HG03342 (cell line): ENCODE measurements at regions not wholly inside any gene's neighbourhood (a gene's known extent, or its start where the extent isn't known, plus 50 kb on each side); places are given as distances from the start of the nearest gene placed in this dataset.
"Not testable (repeated sequence)": the region's sequence is repeated elsewhere in the genome, so short reads cannot be mapped to it uniquely, and the experiment has no call there.

Experiments used
- ATAC-seq: cut with Tn5 transposase; IDR thresholded peaks from one replicate; pipeline ENCODE4 v1.9.1; 2021; ENCODE audit warnings: mild to moderate bottlenecking, moderate library complexity; ENCODE audit not compliant: unreplicated experiment

- no peak for ATAC-seq
Observed at GRCh38 chr15:39260391-39260790, 320.5 kb upstream of the THBS1 start.

GRCh38 chr15:39260791-39261190 lies 320.1 kb upstream of the THBS1 start:
- ATAC-seq, result no peak

- not testable (repeated sequence) for ATAC-seq
Observed at GRCh38 chr15:39261397-39262183, 319.3 kb upstream of the THBS1 start.

DNA sequence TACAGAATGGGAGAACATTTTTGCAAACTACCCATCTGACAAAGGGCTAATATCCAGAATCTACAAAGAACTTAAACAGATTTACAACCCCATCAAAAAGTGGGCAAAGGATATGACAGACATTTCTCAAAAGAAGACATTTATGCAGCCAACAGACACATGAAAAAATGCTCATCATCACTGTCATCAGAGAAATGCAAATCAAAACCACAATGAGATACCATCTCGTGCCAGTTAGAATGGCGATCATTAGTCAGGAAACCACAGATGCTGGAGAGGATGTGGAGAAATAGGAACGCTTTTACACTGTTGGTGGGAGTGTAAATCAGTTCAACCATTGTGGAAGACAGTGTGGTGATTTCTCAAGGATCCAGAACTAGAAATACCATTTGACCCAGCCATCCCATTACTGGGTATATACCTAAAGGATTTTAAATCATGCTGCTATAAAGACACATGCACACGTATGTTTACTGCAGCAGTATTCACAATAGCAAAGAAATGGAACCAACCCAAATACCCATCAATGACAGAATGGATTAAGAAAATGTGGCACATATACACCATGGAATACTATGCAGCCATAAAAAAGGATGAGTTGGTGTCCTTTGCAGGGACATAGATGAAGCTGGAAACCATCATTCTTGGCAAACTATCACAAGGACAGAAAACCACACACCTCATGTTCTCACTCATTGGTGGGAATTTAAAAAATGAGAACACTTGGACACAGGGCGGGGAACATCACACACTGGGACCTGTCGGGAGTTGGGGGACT lies 317.7 kb upstream of the THBS1 start:
- not testable (repeated sequence) for ATAC-seq

GRCh38 chr15:39265261-39265660 lies 315.6 kb upstream of the THBS1 start:
- no peak for ATAC-seq

DNA sequence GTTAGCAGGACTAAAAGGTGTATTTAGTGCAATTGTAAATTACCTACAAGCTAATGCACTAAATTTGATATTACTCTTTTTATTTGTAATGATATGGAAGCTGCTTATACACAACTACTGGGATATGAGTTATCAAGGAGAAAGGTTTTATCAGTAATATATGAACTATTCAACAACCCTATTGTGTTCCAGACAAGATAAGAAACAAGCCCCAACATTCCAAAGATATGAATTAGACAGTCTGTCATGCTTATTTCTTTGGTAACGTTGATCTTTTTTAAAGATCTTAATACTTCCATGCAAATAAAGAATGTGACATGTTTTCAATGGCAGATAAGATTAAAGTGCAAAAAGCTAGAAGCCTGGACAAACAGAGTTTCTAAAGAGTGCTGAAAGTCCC lies 314.0 kb upstream of the THBS1 start:
- no peak for ATAC-seq

DNA sequence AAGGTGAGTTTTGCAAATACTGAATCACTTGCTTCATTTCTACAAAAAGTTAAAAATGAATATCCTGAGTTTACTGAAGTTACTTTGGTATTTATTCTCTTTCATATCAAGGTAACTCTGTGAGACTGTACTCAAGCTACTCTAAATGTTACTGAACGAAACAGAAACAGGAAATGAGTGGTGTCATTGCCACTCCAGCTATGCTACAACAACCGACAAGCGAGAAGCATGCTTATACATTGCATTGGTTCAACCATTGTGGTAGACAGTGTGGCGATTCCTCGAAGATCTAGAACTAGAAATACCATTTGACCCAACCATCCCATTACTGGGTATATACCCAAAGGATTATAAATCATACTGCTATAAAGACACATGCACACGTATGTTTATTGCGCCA lies 313.2 kb upstream of the THBS1 start:
- no peak for ATAC-seq

- ATAC-seq, result no peak
Observed at GRCh38 chr15:39269352-39269751, 311.5 kb upstream of the THBS1 start.

DNA sequence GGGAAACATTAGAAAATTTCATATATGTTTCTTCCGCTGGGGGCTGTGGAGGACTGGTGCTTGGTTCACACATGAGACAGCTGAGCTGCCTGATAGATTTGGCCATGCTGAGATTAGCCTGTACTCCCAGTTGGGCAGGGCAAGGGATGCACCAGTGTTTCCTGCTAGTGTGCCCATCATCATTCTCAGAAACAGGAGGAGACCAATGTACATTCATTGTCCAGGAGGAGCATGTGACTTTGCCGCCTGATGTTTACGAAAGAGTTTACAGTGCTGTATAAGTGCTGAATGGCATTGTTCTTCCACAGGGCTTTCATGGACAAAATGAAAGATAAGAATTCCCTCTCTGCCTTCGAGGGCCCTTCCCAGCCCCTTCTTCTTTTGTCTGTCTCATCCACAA lies 311.1 kb upstream of the THBS1 start:
- ATAC-seq, result no peak

DNA sequence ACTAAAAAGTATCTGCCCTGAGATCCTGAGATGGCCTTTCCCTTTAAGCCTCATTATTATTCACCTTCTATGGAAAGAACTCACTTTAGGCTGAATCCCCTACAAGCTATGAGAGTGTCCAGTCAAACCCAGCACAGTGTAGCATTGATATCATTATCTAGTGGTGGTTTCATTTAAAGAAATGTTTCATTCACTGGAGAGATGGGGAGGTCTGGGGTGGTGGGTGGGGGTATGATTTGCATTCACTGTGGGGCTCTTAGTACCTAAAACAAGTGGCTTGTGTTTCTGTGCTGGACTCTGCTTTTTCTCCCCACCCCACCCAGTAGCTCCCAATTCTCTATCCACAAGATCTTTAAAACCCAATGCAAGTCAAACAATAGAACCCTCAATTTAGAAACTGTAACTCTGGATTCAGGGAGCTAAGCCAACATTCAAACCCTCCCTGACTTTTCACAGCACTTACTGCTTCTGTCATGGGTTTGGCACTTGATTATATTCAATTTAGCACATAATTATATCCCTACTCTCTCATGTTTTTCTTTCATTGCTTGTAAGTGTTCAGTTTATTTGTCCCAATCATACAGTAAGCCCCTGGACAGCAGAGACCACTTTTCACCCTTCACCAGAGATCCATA lies 310.5 kb upstream of the THBS1 start:
- no peak for ATAC-seq

- ATAC-seq, result no peak
Observed at GRCh38 chr15:39270934-39271333, 309.9 kb upstream of the THBS1 start.

DNA sequence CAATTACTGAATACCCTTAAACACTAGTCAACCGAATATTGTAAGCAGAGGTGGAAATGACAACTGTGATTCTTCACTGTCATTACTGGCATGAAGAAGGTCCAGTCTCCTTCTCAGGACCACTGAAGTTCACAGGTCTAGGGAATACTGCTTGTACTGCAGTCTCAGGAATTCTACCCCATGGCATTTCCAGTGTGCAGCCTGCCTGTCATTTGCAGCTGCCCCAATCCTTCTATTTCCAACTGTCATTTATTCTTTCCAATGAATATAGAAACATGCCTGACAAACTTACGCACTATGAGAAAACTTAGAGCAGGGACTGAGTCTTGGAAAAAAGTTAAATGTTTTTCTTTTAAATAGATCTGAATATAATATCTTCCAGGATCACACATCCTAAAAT lies 308.0 kb upstream of the THBS1 start:
- no peak for ATAC-seq

- no peak for ATAC-seq
Observed at GRCh38 chr15:39273717-39274411, 307.0 kb upstream of the THBS1 start.

GRCh38 chr15:39275066-39275465 lies 305.8 kb upstream of the THBS1 start:
- no peak for ATAC-seq

DNA sequence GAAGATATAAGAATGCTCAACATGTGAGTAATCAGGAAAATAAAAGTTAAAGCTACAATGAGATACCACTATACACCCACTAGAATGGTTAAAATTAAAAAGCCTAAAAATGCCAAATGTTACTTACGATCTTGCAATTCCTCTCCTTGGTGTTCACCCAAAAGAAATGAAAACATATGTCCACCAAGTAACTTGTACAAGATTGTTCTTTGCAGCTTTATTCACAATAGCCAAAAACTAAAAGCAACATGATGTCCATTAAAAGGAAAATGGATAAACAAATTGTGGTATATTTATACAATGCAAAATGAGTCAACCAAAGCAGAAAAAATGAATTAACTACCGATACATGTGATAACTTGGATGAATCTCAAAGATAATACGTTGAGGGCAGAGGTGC lies 301.6 kb upstream of the THBS1 start:
- no peak for ATAC-seq

- no peak for ATAC-seq
Observed at GRCh38 chr15:39281094-39281493, 299.8 kb upstream of the THBS1 start.

- ATAC-seq, result no peak
Observed at GRCh38 chr15:39282663-39283208, 298.1 kb upstream of the THBS1 start.

DNA sequence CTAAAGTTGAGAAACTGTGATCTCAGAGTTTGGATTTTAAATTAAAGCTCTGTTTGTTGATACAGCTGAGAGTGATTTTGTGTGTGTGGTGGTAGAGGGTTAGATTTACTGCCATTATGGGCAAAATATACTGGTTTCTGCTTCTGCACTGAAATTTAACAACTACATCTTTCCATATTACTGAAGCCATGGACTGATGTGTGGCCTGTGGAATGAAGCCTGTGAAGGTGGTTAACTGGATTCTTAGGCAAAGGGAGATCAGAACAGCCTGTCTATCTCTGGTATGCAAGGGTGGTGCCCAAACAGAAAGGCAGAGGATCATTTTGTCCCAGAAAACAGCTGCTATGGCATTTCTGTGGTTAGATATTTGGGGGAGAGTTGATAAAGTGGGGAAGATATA lies 297.3 kb upstream of the THBS1 start:
- no peak for ATAC-seq

- no peak for ATAC-seq
Observed at GRCh38 chr15:39285071-39285470, 295.8 kb upstream of the THBS1 start.

DNA sequence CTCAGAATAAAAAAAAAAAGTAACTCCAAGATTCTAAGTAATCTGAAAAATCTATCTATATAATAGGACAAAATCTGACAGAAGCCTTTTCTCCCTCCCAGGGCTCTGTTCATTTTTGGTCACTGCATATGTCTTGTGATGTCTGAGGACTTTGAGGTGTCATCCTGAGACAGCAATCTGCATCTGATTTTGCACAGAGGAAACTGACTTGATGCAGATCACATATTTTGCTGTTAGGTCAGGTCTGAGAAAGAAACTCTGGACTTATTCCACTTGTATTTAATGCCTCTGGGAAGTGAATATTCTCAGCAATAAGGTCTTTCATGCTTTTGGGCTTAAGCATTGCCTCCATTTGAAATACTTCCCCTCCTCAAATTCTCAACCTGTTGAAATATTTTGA lies 295.2 kb upstream of the THBS1 start:
- ATAC-seq, result no peak

DNA sequence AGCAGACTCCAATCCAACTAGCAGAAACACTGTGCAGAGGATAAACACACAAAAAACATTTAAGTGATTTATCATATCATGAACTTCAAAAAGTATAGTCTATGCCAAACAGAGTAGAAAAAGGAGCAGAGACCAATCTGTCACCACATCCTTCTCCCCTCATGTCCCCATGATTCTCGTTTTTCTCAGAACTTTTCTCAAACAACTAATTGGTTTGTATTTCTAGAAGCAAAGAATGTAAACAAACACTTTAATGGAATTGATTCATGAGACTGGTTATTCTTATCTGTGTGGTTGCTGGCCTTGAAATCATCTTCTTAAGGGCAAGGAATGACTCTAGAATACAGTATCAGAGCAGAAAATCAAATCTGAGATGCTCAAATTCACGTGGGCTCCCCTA lies 294.2 kb upstream of the THBS1 start:
- ATAC-seq, result no peak
